K562 (cell line): ENCODE measurements at regions not wholly inside any gene's neighbourhood (a gene's known extent, or its start where the extent isn't known, plus 50 kb on each side); places are given as distances from the start of the nearest gene placed in this dataset.

Experiments used
- ARNT ChIP-seq, 2 experiments: fragments of 450-650 bp; IDR thresholded peaks; 2 replicates each; pipeline ENCODE4 v1.6.1; 2016; ENCODE audit warnings: mild to moderate bottlenecking in 1 of 2
- RBM22 ChIP-seq: fragments of 200-400 bp; formaldehyde crosslinking; IDR thresholded peaks from 2 replicates; pipeline ENCODE4 v1.6.1; 2018; ENCODE audit warnings: low read length, low read depth; ENCODE audit not compliant: poor library complexity, severe bottlenecking
- SMARCE1 ChIP-seq: fragments of 450-650 bp; IDR thresholded peaks from 2 replicates; pipeline ENCODE4 v1.7.1; 2016; ENCODE audit warnings: mild to moderate bottlenecking
- ZBTB40 ChIP-seq, 2 experiments: fragments of 450-650 bp in 1 of 2; sonication (generic) in 1 of 2; formaldehyde crosslinking in 1 of 2; IDR thresholded peaks; 2 replicates each; pipeline versions ENCODE4 v1.7.1 to v1.9.0; 2016 to 2022; ENCODE audit warnings: inconsistent platforms in 1 of 2, mild to moderate bottlenecking in 1 of 2, missing genetic modification reagents in 1 of 2
- ZNF449 ChIP-seq: fragments of 250-450 bp; sonication (Bioruptor Pico); IDR thresholded peaks from 2 replicates; pipeline ENCODE4 v1.8.0; 2022; ENCODE audit warnings: moderate library complexity, mild to moderate bottlenecking, inconsistent platforms
- TF ChIP-seq, protein P1 (sequence below): fragments of 450-650 bp; formaldehyde crosslinking; IDR thresholded peaks from 2 replicates; pipeline ENCODE4 v1.4.0; 2022; ENCODE audit warnings: mild to moderate bottlenecking, moderate library complexity

GRCh38 chr1:208475951-208476845 lies 232.0 kb upstream of the PLXNA2 start (continued):
- TF ChIP-seq ZNF449 (CRISPR knock-in tag) (no peak), ARNT (IDR thresholded peaks at IDR 0.05) (no peak), ZBTB40 (IDR thresholded peaks at IDR 0.05) (no peak), ZBTB40 (CRISPR knock-in tag; IDR thresholded peaks at IDR 0.05) (no peak), SMARCE1 (no peak), RBM22 (no peak)
- TF ChIP-seq, protein P1, sequence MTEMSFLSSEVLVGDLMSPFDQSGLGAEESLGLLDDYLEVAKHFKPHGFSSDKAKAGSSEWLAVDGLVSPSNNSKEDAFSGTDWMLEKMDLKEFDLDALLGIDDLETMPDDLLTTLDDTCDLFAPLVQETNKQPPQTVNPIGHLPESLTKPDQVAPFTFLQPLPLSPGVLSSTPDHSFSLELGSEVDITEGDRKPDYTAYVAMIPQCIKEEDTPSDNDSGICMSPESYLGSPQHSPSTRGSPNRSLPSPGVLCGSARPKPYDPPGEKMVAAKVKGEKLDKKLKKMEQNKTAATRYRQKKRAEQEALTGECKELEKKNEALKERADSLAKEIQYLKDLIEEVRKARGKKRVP (CRISPR knock-in tag) = no peak
